ENCODE measurements at regions not wholly inside any gene's neighbourhood (a gene's known extent, or its start where the extent isn't known, plus 50 kb on each side); places are given as distances from the start of the nearest gene placed in this dataset.
A peak's percentile ranks its signal among the peaks of the same experiment; 100 is the strongest.
"Not testable (repeated sequence)": the region's sequence is repeated elsewhere in the genome, so short reads cannot be mapped to it uniquely, and the experiment has no call there.

GRCh38 chr3:176375519-176375918, 821.8 kb downstream of the TBL1XR1 start:
- no peak overlapping the region for H3K4me3 Mint-ChIP-seq
- H3K27me3 Mint-ChIP-seq: no peaks in the 10 kb centered on the region
- DNase-seq (no peak), ATAC-seq (ENCODE audit: low read depth) (no peak)
- H3K9me3 Mint-ChIP-seq: no peaks in the 10 kb centered on the region
- H3K36me3 Mint-ChIP-seq: no peaks in the 10 kb centered on the region
- no peak overlapping the region for H3K27ac Mint-ChIP-seq
- H3K4me1 Mint-ChIP-seq: no peaks in the 10 kb centered on the region
- POLR2A ChIA-PET: no interaction called here

DNA sequence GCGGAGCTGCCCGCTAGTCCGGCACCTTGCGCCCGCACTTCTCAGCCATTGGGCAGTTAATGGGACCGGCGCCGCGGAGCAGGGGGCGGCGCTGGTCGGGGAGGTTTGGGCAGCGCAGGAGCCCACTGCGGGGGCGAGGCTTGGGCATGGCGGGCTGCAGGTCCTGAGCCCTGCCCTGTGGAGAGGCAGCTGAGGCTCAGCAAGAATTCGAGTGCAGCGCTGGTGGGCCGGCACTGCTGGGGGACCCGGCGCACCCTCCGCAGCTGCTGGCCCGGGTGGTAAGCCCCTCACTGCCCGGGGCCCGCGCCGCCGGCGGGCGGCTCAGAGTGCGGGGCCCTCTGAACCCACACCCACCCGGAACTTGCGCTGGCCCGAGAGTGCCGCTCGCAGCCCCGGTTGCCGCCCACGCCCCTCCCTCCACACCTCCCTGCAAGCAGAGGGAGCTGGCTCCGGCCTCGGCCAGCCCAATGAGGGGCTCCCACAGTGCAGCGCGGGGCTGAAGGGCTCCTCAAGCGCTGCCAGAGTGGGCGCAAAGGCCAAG, 835.0 kb downstream of the TBL1XR1 start:
- ATAC-seq (ENCODE audit: low read depth) (no peak), DNase-seq (peak; percentile 15)
- POLR2A ChIA-PET: no interaction called here
- no peak overlapping the region for H3K4me3 Mint-ChIP-seq
- no peaks in the 10 kb centered on the region for H3K4me1 Mint-ChIP-seq
- no peaks in the 10 kb centered on the region for H3K36me3 Mint-ChIP-seq
- H3K27ac Mint-ChIP-seq: no peak overlapping the region
- no peaks in the 10 kb centered on the region for H3K27me3 Mint-ChIP-seq
- peaks cover 4% of the 10 kb centered on the region for H3K9me3 Mint-ChIP-seq

- POLR2A ChIA-PET: no interaction called here
- Mint-ChIP-seq H3K4me3 (no peak overlapping the region), H3K36me3 (no peaks in the 10 kb centered on the region), H3K27ac (no peak overlapping the region), H3K4me1 (no peaks in the 10 kb centered on the region), H3K27me3 (no peaks in the 10 kb centered on the region), H3K9me3 (peaks cover 4% of the 10 kb centered on the region)
- ATAC-seq (ENCODE audit: low read depth) (no peak), DNase-seq (no peak)
Observed at GRCh38 chr3:176359211-176359610, 838.1 kb downstream of the TBL1XR1 start.

DNA sequence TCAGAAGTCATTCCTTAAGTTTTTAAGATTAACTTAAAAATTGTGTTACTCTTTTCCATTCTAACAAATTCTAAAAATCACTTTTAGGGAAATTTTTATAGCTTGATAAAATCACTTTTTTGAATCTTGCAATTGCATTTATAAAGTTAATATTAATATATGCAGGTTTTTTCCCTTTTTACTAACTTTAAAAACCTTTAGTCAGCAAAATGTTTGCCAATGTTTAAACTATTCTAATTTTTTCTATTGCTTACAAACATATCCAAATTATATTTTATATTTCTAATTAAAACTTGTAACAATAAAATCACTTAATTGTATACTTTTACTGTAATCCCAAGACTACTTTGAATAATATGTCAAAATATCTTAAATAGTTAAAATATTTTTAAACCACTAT, 839.4 kb downstream of the TBL1XR1 start:
- peaks cover 2% of the 10 kb centered on the region for H3K9me3 Mint-ChIP-seq
- H3K27ac Mint-ChIP-seq: no peak overlapping the region
- H3K4me3 Mint-ChIP-seq: no peak overlapping the region
- no peaks in the 10 kb centered on the region for H3K4me1 Mint-ChIP-seq
- POLR2A ChIA-PET: no interaction called here
- H3K27me3 Mint-ChIP-seq: no peaks in the 10 kb centered on the region
- ATAC-seq (ENCODE audit: low read depth): no peak
- no peaks in the 10 kb centered on the region for H3K36me3 Mint-ChIP-seq
- DNase-seq: no peak

- no peak for ATAC-seq (ENCODE audit: low read depth)
- POLR2A ChIA-PET: no interaction called here
Observed at GRCh38 chr3:176354843-176355242, 842.4 kb downstream of the TBL1XR1 start.

DNA sequence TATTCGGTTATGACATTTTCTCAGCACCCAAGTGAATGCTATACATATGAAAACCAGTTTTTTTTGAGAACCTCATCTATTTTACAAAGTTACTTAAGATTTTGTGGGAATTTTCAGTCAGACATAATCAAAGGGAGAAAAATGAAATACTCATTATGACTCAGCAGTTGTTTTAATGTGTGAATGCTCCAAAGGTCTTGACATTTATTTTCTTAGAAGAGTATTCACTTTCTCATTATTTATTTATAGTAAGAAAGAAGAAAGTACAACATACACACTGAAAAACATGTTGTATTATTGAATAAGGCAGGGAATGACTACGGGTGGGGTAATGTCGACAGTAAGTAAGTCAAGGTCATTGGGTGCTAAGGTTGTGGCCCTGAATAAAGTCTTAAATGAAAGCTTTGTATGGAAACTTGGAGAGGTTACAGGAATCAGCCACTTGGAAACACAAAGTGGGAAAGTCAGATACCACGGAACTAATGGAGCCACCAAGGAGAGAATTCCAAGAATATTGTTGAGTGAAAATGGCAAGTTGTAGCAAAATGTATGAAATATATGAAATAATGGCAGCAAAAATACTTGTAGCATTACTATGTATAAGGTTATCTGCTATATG, 844.5 kb downstream of the TBL1XR1 start:
- Mint-ChIP-seq H3K4me1 (no peaks in the 10 kb centered on the region), H3K4me3 (no peak overlapping the region), H3K27me3 (no peaks in the 10 kb centered on the region), H3K9me3 (peaks cover 7% of the 10 kb centered on the region), H3K27ac (no peak overlapping the region), H3K36me3 (no peaks in the 10 kb centered on the region)
- DNase-seq (no peak), ATAC-seq (ENCODE audit: low read depth) (no peak)
- POLR2A ChIA-PET: no interaction called here

More at GRCh38 chr3:176354843-176355242, 842.4 kb downstream of the TBL1XR1 start:
- H3K4me1 Mint-ChIP-seq: no peaks in the 10 kb centered on the region
- H3K27me3 Mint-ChIP-seq: no peaks in the 10 kb centered on the region
- no peak overlapping the region for H3K4me3 Mint-ChIP-seq
- H3K9me3 Mint-ChIP-seq: peaks cover 4% of the 10 kb centered on the region
- H3K27ac Mint-ChIP-seq: no peak overlapping the region
- no peak for DNase-seq
- H3K36me3 Mint-ChIP-seq: no peaks in the 10 kb centered on the region

DNA sequence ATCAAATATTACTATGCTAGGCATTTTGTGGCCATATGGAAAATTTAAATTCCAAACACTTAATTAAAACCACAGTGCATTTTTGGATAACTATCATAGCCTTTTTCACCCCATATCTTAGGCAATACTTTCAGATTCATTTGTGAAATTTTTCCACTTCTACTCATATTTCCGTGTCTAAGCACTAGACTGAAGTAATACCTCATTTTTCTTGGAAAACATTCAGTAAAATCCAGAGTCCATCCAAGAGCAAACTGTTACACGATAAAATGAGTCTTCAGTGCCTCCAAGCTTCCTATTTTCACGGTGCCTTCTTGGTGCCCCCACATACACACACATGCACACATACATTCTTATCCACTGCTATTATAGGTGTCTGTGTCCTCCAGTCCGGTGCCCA, 845.9 kb downstream of the TBL1XR1 start:
- POLR2A ChIA-PET: no interaction called here
- Mint-ChIP-seq H3K4me1 (no peaks in the 10 kb centered on the region), H3K27me3 (no peaks in the 10 kb centered on the region), H3K27ac (no peak overlapping the region), H3K4me3 (no peak overlapping the region), H3K9me3 (peaks cover 7% of the 10 kb centered on the region), H3K36me3 (no peaks in the 10 kb centered on the region)
- ATAC-seq (ENCODE audit: low read depth) (no peak), DNase-seq (no peak)

DNA sequence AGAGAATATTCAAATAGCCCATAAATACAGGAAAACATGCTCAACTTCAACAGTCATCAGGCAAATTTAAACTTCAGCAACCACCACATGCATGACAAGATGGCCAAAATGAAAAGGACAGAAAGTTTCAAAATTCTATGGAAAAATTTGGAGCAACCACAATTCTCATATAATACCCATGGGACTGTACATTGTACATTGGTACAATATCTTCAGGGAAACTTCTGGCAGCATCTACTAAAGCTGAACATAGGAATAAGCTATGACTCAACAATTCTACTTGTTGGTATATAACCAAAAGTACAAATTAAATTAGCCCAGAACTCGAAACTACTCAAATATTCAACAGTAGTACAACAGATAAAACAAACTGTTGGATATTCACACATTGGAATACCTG, 847.6 kb downstream of the TBL1XR1 start:
- no peak for DNase-seq
- Mint-ChIP-seq H3K9me3 (peaks cover 10% of the 10 kb centered on the region), H3K27ac (no peak overlapping the region), H3K27me3 (no peaks in the 10 kb centered on the region), H3K36me3 (no peaks in the 10 kb centered on the region), H3K4me1 (no peaks in the 10 kb centered on the region), H3K4me3 (no peak overlapping the region)
- no peak for ATAC-seq (ENCODE audit: low read depth)
- POLR2A ChIA-PET: no interaction called here

GRCh38 chr3:176347424-176348146, 849.7 kb downstream of the TBL1XR1 start:
- Mint-ChIP-seq H3K9me3 (peaks cover 10% of the 10 kb centered on the region), H3K27ac (no peak overlapping the region), H3K4me3 (no peak overlapping the region), H3K27me3 (no peaks in the 10 kb centered on the region), H3K4me1 (no peaks in the 10 kb centered on the region), H3K36me3 (no peaks in the 10 kb centered on the region)
- no peak for ATAC-seq (ENCODE audit: low read depth)
- no peak for DNase-seq
- POLR2A ChIA-PET: no interaction called here

GRCh38 chr3:176341963-176342362, 855.3 kb downstream of the TBL1XR1 start:
- H3K27me3 Mint-ChIP-seq: no peaks in the 10 kb centered on the region

GRCh38 chr3:176328666-176329065, 868.6 kb downstream of the TBL1XR1 start:
- H3K36me3 Mint-ChIP-seq: no peaks in the 10 kb centered on the region
- ATAC-seq (ENCODE audit: low read depth): no peak
- no peak for DNase-seq
- H3K27ac Mint-ChIP-seq: no peak overlapping the region
- H3K9me3 Mint-ChIP-seq: peaks cover 2% of the 10 kb centered on the region
- no peaks in the 10 kb centered on the region for H3K27me3 Mint-ChIP-seq
- no peaks in the 10 kb centered on the region for H3K4me1 Mint-ChIP-seq
- no peak overlapping the region for H3K4me3 Mint-ChIP-seq
- POLR2A ChIA-PET: no interaction called here

More at GRCh38 chr3:176341963-176342362, 855.3 kb downstream of the TBL1XR1 start:
- no peaks in the 10 kb centered on the region for H3K4me1 Mint-ChIP-seq
- H3K36me3 Mint-ChIP-seq: no peaks in the 10 kb centered on the region
- DNase-seq: no peak
- no peak for ATAC-seq (ENCODE audit: low read depth)
- H3K9me3 Mint-ChIP-seq: peaks cover 3% of the 10 kb centered on the region
- H3K27ac Mint-ChIP-seq: no peak overlapping the region
- H3K4me3 Mint-ChIP-seq: no peak overlapping the region
- POLR2A ChIA-PET: no interaction called here

DNA sequence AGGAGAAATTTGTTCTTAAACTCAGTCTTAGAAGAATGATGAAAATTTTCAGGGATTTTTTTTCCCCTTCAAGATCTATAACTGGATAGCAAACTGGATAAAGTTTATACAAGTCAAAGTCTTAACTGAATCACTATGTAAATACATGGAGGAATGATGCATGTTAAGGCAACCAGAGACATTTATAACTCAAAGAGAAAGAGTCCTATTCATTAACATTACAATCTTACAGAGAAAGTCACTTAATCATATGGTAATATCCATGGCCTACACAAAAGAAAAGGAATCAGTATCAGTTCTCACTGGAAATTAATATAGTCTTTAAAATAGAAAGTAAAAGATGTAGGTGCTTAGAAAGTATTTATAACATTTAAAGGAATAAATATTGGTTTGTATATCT, 869.1 kb downstream of the TBL1XR1 start:
- H3K36me3 Mint-ChIP-seq: no peaks in the 10 kb centered on the region
- no peak overlapping the region for H3K27ac Mint-ChIP-seq
- no peak for ATAC-seq (ENCODE audit: low read depth)
- POLR2A ChIA-PET: no interaction called here
- H3K9me3 Mint-ChIP-seq: peaks cover 5% of the 10 kb centered on the region
- H3K4me1 Mint-ChIP-seq: no peaks in the 10 kb centered on the region
- no peak for DNase-seq
- no peak overlapping the region for H3K4me3 Mint-ChIP-seq
- no peaks in the 10 kb centered on the region for H3K27me3 Mint-ChIP-seq

- H3K27ac Mint-ChIP-seq; DNase-seq; H3K9me3 Mint-ChIP-seq; H3K27me3 Mint-ChIP-seq; H3K4me3 Mint-ChIP-seq; H3K4me1 Mint-ChIP-seq; ATAC-seq (ENCODE audit: low read depth); POLR2A ChIA-PET; H3K36me3 Mint-ChIP-seq: not testable (repeated sequence)
Observed at GRCh38 chr3:176326894-176327490, 870.3 kb downstream of the TBL1XR1 start.

DNA sequence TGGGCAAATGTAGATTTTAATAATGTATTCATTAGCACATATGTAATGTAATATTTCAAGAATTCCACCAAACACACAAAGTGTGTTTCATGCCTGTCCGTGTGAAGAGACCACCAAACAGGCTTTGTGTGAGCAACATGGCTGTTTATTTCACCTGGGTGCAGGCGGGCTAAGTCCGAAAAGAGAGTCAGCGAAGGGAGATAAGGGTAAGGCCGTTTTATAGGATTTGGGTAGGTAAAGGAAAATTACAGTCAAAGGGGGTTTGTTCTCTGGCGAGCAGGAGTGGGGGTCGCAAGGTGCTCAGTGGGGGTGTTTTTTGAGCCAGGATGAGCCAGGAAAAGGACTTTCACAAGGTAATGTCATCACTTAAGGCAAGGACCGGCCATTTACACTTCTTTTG, 875.8 kb downstream of the TBL1XR1 start:
- H3K4me3 Mint-ChIP-seq; DNase-seq; POLR2A ChIA-PET; H3K36me3 Mint-ChIP-seq; H3K4me1 Mint-ChIP-seq; H3K27ac Mint-ChIP-seq; ATAC-seq (ENCODE audit: low read depth); H3K27me3 Mint-ChIP-seq: not testable (repeated sequence)
- H3K9me3 Mint-ChIP-seq: peaks cover 13% of the 10 kb centered on the region
